ENCODE measurements at regions not wholly inside any gene's neighbourhood (a gene's known extent, or its start where the extent isn't known, plus 50 kb on each side); places are given as distances from the start of the nearest gene placed in this dataset.
"Not testable (repeated sequence)": the region's sequence is repeated elsewhere in the genome, so short reads cannot be mapped to it uniquely, and the experiment has no call there.

- no peak for DNase-seq
These were observed 246.4 kb downstream of the ZNF674 start for GRCh38 chrX:46298821-46299220.

- DNase-seq, result no peak
These were observed 249.3 kb downstream of the ZNF674 start for GRCh38 chrX:46295963-46296362.

- DNase-seq, result no peak
These were observed 251.0 kb downstream of the ZNF674 start for GRCh38 chrX:46294234-46294633.

GRCh38 chrX:46279925-46280313, 265.3 kb downstream of the ZNF674 start:
- DNase-seq, result no peak

GRCh38 chrX:46279214-46279924, 265.9 kb downstream of the ZNF674 start:
- DNase-seq, result no peak

GRCh38 chrX:46278572-46278971, 266.6 kb downstream of the ZNF674 start:
- no peak for DNase-seq

GRCh38 chrX:46268412-46268811, 276.8 kb downstream of the ZNF674 start:
- DNase-seq, result no peak

- no peak for DNase-seq
These were observed 281.7 kb downstream of the ZNF674 start for GRCh38 chrX:46263494-46263893.

- DNase-seq, result no peak
These were observed 282.9 kb downstream of the ZNF674 start for GRCh38 chrX:46262304-46262703.

- no peak for DNase-seq
These were observed 284.7 kb downstream of the ZNF674 start for GRCh38 chrX:46260499-46260898.

- no peak for DNase-seq
These were observed 286.9 kb downstream of the ZNF674 start for GRCh38 chrX:46258356-46258755.

GRCh38 chrX:46257451-46257879, 287.8 kb downstream of the ZNF674 start:
- DNase-seq, result no peak

GRCh38 chrX:46256875-46257274, 288.3 kb downstream of the ZNF674 start:
- no peak for DNase-seq

- no peak for DNase-seq
These were observed 290.2 kb downstream of the ZNF674 start for GRCh38 chrX:46255046-46255445.

- DNase-seq, result no peak
These were observed 290.6 kb downstream of the ZNF674 start for GRCh38 chrX:46254641-46255040.

GRCh38 chrX:46251755-46252154, 293.5 kb downstream of the ZNF674 start:
- DNase-seq, result no peak

GRCh38 chrX:46250151-46250550, 295.1 kb downstream of the ZNF674 start:
- no peak for DNase-seq

GRCh38 chrX:46247456-46247855, 297.8 kb downstream of the ZNF674 start:
- DNase-seq, result no peak

- no peak for DNase-seq
These were observed 300.8 kb downstream of the ZNF674 start for GRCh38 chrX:46244451-46244850.

- DNase-seq, result no peak
These were observed 308.8 kb downstream of the ZNF674 start for GRCh38 chrX:46236411-46236810.

GRCh38 chrX:46235778-46236177, 309.4 kb downstream of the ZNF674 start:
- no peak for DNase-seq

GRCh38 chrX:46234775-46235174, 310.4 kb downstream of the ZNF674 start:
- DNase-seq, result no peak

GRCh38 chrX:46228389-46228788, 316.8 kb downstream of the ZNF674 start:
- no peak for DNase-seq

GRCh38 chrX:46226422-46226821, 318.8 kb downstream of the ZNF674 start:
- DNase-seq, result no peak

- DNase-seq, result not testable (repeated sequence)
These were observed 321.7 kb downstream of the ZNF674 start for GRCh38 chrX:46223499-46223898.

Data from NCI-H510A (cell line).